GM19238 (cell line): ENCODE measurements at regions not wholly inside any gene's neighbourhood (a gene's known extent, or its start where the extent isn't known, plus 50 kb on each side); places are given as distances from the start of the nearest gene placed in this dataset.

Experiments
- DNase-seq: peaks from one replicate; pipeline ENCODE4 v3.0.0; 2011; ENCODE audit warnings: low spot score; ENCODE audit not compliant: insufficient read length

- no peak for DNase-seq
Observed at GRCh38 chr15:31151301-31152233, 50.0 kb upstream of the TRPM1 start.

- DNase-seq, result no peak
Observed at GRCh38 chr15:31153531-31153930, 52.0 kb upstream of the TRPM1 start.

- no peak for DNase-seq
Observed at GRCh38 chr15:31155151-31155550, 53.6 kb upstream of the TRPM1 start.

- DNase-seq, result no peak
Observed at GRCh38 chr15:31156226-31156625, 54.7 kb upstream of the TRPM1 start.

GRCh38 chr15:31156808-31157207 lies 55.3 kb upstream of the TRPM1 start:
- DNase-seq, result no peak

GRCh38 chr15:31157644-31158069 lies 56.1 kb upstream of the TRPM1 start:
- DNase-seq, result no peak

GRCh38 chr15:31158858-31159569 lies 57.5 kb upstream of the TRPM1 start:
- no peak for DNase-seq

- no peak for DNase-seq
Observed at GRCh38 chr15:31159837-31160236, 58.3 kb upstream of the TRPM1 start.

GRCh38 chr15:31160297-31160696 lies 58.8 kb upstream of the TRPM1 start:
- DNase-seq, result no peak

GRCh38 chr15:31160740-31161495 lies 59.4 kb upstream of the TRPM1 start:
- DNase-seq, result no peak

GRCh38 chr15:31161951-31162350 lies 60.4 kb upstream of the TRPM1 start:
- DNase-seq, result no peak

- DNase-seq, result no peak
Observed at GRCh38 chr15:31162721-31163510, 61.4 kb upstream of the TRPM1 start.

- DNase-seq, result no peak
Observed at GRCh38 chr15:31163769-31164572, 62.4 kb upstream of the TRPM1 start.

- no peak for DNase-seq
Observed at GRCh38 chr15:31164573-31164912, 63.0 kb upstream of the TRPM1 start.

GRCh38 chr15:31169558-31169957 lies 68.0 kb upstream of the TRPM1 start:
- no peak for DNase-seq

GRCh38 chr15:31171731-31172130 lies 70.2 kb upstream of the TRPM1 start:
- no peak for DNase-seq

- no peak for DNase-seq
Observed at GRCh38 chr15:31172606-31173005, 71.1 kb upstream of the TRPM1 start.

GRCh38 chr15:31173790-31174450 lies 72.4 kb upstream of the TRPM1 start:
- DNase-seq, result no peak

- no peak for DNase-seq
Observed at GRCh38 chr15:31175484-31175883, 74.0 kb upstream of the TRPM1 start.

GRCh38 chr15:31177951-31178350 lies 76.4 kb upstream of the TRPM1 start:
- DNase-seq, result no peak
